A549 (cell line): ENCODE measurements at regions not wholly inside any gene's neighbourhood (a gene's known extent, or its start where the extent isn't known, plus 50 kb on each side); places are given as distances from the start of the nearest gene placed in this dataset.

Experiments
- TF ChIP-seq, protein P1 (sequence below): fragments of >200 bp; sonication (Bioruptor Twin); formaldehyde crosslinking; IDR thresholded peaks from 3 replicates; pipeline ENCODE4 v1.5.1; 2016
- TF ChIP-seq, protein P2 (sequence below): IDR thresholded peaks from 2 replicates; pipeline ENCODE4 v1.6.1; 2012

DNA sequence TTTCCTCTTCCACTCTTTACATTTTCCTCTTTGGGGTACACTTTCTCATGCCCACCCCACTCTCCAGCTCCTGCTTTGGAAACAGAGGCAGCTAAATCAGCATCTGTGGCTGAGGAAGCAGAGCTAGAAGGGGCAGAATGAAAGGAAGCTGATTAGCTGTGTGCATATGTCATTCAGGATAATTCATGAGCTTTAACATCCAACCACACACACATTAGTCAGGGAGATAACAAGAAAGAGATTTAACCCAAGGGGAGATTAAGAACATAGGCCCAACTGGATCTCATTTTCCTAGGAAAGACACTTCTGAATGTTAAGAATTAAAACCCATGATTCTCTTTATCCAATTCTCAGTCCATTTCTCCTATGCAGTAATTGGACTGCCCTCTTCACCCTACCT lies 405.5 kb downstream of the TBC1D4 start:
- TF ChIP-seq, protein P1, sequence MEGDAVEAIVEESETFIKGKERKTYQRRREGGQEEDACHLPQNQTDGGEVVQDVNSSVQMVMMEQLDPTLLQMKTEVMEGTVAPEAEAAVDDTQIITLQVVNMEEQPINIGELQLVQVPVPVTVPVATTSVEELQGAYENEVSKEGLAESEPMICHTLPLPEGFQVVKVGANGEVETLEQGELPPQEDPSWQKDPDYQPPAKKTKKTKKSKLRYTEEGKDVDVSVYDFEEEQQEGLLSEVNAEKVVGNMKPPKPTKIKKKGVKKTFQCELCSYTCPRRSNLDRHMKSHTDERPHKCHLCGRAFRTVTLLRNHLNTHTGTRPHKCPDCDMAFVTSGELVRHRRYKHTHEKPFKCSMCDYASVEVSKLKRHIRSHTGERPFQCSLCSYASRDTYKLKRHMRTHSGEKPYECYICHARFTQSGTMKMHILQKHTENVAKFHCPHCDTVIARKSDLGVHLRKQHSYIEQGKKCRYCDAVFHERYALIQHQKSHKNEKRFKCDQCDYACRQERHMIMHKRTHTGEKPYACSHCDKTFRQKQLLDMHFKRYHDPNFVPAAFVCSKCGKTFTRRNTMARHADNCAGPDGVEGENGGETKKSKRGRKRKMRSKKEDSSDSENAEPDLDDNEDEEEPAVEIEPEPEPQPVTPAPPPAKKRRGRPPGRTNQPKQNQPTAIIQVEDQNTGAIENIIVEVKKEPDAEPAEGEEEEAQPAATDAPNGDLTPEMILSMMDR = no peak
- TF ChIP-seq, protein P2, sequence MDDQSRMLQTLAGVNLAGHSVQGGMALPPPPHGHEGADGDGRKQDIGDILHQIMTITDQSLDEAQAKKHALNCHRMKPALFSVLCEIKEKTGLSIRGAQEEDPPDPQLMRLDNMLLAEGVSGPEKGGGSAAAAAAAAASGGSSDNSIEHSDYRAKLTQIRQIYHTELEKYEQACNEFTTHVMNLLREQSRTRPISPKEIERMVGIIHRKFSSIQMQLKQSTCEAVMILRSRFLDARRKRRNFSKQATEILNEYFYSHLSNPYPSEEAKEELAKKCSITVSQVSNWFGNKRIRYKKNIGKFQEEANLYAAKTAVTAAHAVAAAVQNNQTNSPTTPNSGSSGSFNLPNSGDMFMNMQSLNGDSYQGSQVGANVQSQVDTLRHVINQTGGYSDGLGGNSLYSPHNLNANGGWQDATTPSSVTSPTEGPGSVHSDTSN = no peak
